Right atrium auricular region (tissue), 2 donors: ENCODE measurements at regions not wholly inside any gene's neighbourhood (a gene's known extent, or its start where the extent isn't known, plus 50 kb on each side); places are given as distances from the start of the nearest gene placed in this dataset.

Experiments
- DNase-seq: peaks from one replicate; pipeline ENCODE4 v3.0.0-alpha.2; 2019; ENCODE audit warnings: low spot score
- H3K27ac ChIP-seq, 2 donors: fragments of 200-600 bp; sonication (generic); 1 replicate in 1 of 2; 2 replicates in 1 of 2; pipeline ENCODE4 v1.5.1; 2016 to 2019
- H3K27me3 ChIP-seq, 2 donors: fragments of 200-600 bp; sonication (generic); one replicate each; pipeline versions ENCODE4 v1.5.1 to v1.6.0; 2017 to 2019
- H3K36me3 ChIP-seq: fragments of 200-600 bp; sonication (generic); one replicate; pipeline ENCODE4 v1.5.1; 2016
- H3K4me1 ChIP-seq, 2 donors: fragments of 200-600 bp; sonication (generic); one replicate each; pipeline versions ENCODE4 v1.5.1 to v1.6.0; 2017 to 2019
- H3K4me3 ChIP-seq, 2 donors: fragments of 200-600 bp; sonication (generic); 1 replicate in 1 of 2; 2 replicates in 1 of 2; pipeline ENCODE4 v1.5.1; 2017 to 2019; ENCODE audit warnings: mild to moderate bottlenecking in 1 of 2, moderate library complexity in 1 of 2
- H3K9me3 ChIP-seq, 2 donors: fragments of 200-600 bp; sonication (generic); one replicate each; pipeline ENCODE4 v1.5.1; 2019
- TF ChIP-seq, protein P1 (sequence below), 2 donors: fragments of 200-600 bp; sonication (generic); IDR thresholded peaks; one replicate each; pipeline ENCODE4 v1.5.1; 2019; ENCODE audit warnings: antibody characterized with exemption in 2 of 2

DNA sequence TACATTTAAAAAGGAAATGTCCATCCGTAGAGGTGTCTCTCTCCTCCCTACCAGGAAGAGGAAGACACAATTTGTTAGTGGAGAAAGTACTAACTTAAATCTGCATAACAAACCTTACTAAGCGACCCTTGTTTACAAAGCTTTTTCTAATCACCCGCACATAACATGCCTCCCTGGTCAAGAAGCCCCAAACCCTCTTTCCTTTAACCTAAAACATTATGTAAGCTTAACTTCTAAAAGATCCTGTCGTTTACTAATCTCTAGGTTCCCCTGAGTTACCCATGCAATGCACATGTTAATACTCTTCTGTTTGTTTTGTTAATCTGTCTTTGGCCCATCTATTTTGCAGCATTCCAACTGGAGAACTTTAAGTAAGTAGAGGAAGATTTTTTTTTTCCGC, 630.3 kb upstream of the NRXN1 start:
- TF ChIP-seq, protein P1, sequence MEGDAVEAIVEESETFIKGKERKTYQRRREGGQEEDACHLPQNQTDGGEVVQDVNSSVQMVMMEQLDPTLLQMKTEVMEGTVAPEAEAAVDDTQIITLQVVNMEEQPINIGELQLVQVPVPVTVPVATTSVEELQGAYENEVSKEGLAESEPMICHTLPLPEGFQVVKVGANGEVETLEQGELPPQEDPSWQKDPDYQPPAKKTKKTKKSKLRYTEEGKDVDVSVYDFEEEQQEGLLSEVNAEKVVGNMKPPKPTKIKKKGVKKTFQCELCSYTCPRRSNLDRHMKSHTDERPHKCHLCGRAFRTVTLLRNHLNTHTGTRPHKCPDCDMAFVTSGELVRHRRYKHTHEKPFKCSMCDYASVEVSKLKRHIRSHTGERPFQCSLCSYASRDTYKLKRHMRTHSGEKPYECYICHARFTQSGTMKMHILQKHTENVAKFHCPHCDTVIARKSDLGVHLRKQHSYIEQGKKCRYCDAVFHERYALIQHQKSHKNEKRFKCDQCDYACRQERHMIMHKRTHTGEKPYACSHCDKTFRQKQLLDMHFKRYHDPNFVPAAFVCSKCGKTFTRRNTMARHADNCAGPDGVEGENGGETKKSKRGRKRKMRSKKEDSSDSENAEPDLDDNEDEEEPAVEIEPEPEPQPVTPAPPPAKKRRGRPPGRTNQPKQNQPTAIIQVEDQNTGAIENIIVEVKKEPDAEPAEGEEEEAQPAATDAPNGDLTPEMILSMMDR (IDR thresholded peaks at IDR 0.05): no peak
- Histone ChIP-seq H3K36me3 (no peaks in the 10 kb centered on the region), H3K9me3 (peaks cover 0 to 7% of the 10 kb centered on the region in 2 donors), H3K27me3 (no peaks in the 10 kb centered on the region), H3K27ac (no peak overlapping the region), H3K4me3 (no peak overlapping the region), H3K4me1 (no peaks in the 10 kb centered on the region)
- DNase-seq: no peak

DNA sequence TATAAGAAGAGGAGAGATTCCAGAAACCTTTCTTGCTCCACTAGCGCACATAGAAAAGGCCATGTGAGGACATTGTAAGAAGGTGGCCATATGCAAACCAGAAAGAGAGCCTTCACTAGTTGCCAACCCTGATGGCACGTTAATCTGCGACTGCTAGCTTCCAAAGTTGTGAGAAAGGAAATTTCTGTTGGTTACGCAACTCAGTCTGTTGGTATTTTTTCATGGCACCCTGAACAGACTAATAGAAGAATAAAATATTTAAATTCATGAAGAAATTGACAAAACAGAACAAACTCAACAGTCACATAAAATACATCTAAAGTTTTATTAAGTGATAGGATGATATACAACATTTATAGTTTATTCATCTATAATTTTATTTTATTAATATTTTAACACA, 625.9 kb upstream of the NRXN1 start:
- Histone ChIP-seq H3K27me3 (no peaks in the 10 kb centered on the region), H3K4me3 (no peak overlapping the region), H3K4me1 (no peaks in the 10 kb centered on the region), H3K9me3 (no peaks in the 10 kb centered on the region), H3K36me3 (no peaks in the 10 kb centered on the region), H3K27ac (no peak overlapping the region)
- no peak for DNase-seq
- TF ChIP-seq, protein P1 (IDR thresholded peaks at IDR 0.05): no peak

DNA sequence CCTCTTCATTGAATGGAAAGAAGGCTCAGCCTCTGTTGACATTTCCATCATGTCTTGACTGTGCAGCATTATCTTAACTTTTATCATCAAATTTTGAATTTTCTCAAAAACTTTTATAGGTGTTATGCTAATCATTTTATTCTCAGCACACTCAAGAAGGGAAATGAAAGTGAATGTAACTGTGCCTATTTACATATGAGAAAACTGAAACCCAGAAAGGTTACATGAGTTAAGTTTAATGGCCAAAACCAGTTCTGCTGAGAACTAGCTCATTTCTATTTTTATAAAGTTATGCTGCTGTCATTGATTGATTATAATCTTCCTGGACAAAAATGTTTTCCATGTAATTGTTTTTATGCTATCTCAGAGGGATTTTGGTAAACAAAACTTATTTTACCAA, 618.8 kb upstream of the NRXN1 start:
- DNase-seq: no peak
- no peaks in the 10 kb centered on the region for H3K9me3 ChIP-seq
- TF ChIP-seq, protein P1 (IDR thresholded peaks at IDR 0.05): no peak

DNA sequence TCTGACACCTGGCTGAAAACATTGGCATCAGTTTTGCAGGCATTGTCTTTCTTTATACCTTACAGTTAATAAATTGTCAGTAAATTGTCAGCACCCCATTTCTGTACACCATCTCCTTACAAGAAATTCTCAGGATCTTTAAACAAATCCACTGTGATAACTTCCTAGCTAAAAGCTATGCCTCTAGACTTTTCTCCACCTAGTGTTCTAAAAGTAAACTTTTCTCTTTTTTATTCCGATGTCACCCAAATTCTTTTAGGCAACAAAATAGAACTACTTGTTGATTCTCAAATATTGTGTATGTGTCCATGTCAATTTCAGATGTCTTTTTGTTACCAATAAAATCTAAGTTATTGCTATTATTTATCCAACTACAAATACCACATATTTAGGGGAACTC, 617.4 kb upstream of the NRXN1 start:
- Histone ChIP-seq H3K4me1 (no peaks in the 10 kb centered on the region), H3K9me3 (no peaks in the 10 kb centered on the region), H3K4me3 (no peak overlapping the region), H3K27me3 (no peaks in the 10 kb centered on the region), H3K36me3 (no peaks in the 10 kb centered on the region), H3K27ac (no peak overlapping the region)
- DNase-seq: no peak
- TF ChIP-seq, protein P1 (IDR thresholded peaks at IDR 0.05): no peak

More for the DNA sequence above, 618.8 kb upstream of the NRXN1 start:
- no peaks in the 10 kb centered on the region for H3K36me3 ChIP-seq
- H3K4me3 ChIP-seq: no peak overlapping the region
- no peaks in the 10 kb centered on the region for H3K4me1 ChIP-seq
- H3K27me3 ChIP-seq: no peaks in the 10 kb centered on the region
- H3K27ac ChIP-seq: no peak overlapping the region

DNA sequence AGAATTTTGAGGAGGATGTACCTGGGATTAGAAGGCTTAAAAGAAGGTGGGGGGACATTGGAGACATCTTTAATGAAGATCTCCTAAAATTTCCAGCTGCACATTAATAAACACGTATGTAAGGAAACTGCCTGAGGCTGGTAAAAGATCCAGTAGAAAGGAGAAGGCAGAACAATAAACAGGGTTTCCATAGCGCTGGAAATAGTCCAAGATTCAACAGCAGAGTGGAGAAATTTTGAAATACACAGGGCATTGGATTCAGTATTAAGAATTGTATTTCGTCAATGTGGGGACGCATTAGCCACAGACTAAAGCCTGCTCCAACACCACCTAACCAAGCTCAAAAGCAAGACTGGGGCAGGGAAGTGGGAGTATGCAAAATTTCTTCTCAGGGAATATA, 606.9 kb upstream of the NRXN1 start:
- no peak overlapping the region for H3K4me3 ChIP-seq

DNA sequence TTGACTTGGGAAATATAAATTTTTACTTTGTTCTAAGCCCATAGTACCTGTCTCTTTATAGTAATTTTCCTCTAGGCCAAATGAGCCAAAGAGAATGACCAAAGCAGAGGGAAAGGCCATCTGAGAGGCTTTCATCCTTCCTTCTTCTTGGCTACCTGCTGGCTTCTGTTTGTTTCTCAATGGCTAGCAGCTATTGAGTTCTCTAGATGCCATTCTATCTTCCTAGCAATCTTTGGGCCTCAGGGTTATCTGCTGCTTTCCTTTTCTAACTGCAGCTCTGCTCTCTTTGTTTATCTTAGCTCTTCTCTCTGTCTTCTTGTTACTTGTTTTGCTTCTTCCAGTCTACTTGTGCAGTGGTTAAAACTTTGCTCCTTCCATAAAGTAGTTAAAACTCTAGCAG, 601.1 kb upstream of the NRXN1 start:
- Histone ChIP-seq H3K27me3 (no peaks in the 10 kb centered on the region), H3K36me3 (no peaks in the 10 kb centered on the region), H3K9me3 (peaks cover 0 to 5% of the 10 kb centered on the region in 2 donors), H3K4me3 (no peak overlapping the region), H3K27ac (no peak overlapping the region), H3K4me1 (no peaks in the 10 kb centered on the region)
- no peak for DNase-seq
- TF ChIP-seq, protein P1 (IDR thresholded peaks at IDR 0.05): no peak

More for the DNA sequence above, 606.9 kb upstream of the NRXN1 start:
- TF ChIP-seq, protein P1 (IDR thresholded peaks at IDR 0.05): no peak
- H3K4me1 ChIP-seq: no peaks in the 10 kb centered on the region
- H3K27me3 ChIP-seq: no peaks in the 10 kb centered on the region
- no peaks in the 10 kb centered on the region for H3K36me3 ChIP-seq
- no peaks in the 10 kb centered on the region for H3K9me3 ChIP-seq
- DNase-seq: no peak
- no peak overlapping the region for H3K27ac ChIP-seq
